Right lobe of liver (tissue), 4 donors: ENCODE measurements at regions not wholly inside any gene's neighbourhood (a gene's known extent, or its start where the extent isn't known, plus 50 kb on each side); places are given as distances from the start of the nearest gene placed in this dataset.

Experiments
- CTCF ChIP-seq, 4 donors: fragments of 200-600 bp in 3 of 4; fragments of 450-650 bp in 1 of 4; IDR thresholded peaks; one replicate each; pipeline versions ENCODE4 v1.5.1 to v1.8.0; 2016 to 2022; ENCODE audit warnings: antibody characterized with exemption in 4 of 4, mild to moderate bottlenecking in 2 of 4
- POLR2A ChIP-seq: fragments of 450-650 bp; IDR thresholded peaks from one replicate; pipeline ENCODE4 v1.6.1; 2017; ENCODE audit warnings: antibody characterized with exemption, mild to moderate bottlenecking
- donor health status: DM: no; HTN: no; CAD: no.
- donor health status: DM: no; HTN: no; CAD: no.
- donor health status: DM: no; HTN: yes; CAD: no.

- TF ChIP-seq CTCF (IDR thresholded peaks at IDR 0.05) (no peak), POLR2A (no peak)
Measured at GRCh38 chr10:107855301-107856046, 691.0 kb upstream of the SORCS1 start.
